Activated naive CD4-positive, alpha-beta T cell treated with anti-CD3 and anti-CD28 coated beads, Interleukin-2, amount 10 ng/mL, durations not matched to agents 7 days and 5 days (primary cell): ENCODE measurements at regions not wholly inside any gene's neighbourhood (a gene's known extent, or its start where the extent isn't known, plus 50 kb on each side); places are given as distances from the start of the nearest gene placed in this dataset.
"Not testable (repeated sequence)": the region's sequence is repeated elsewhere in the genome, so short reads cannot be mapped to it uniquely, and the experiment has no call there.

ENCODE experiments used
- CTCF ChIA-PET: fragments of 350-600 bp; sonication (Branson Sonifier 250); formaldehyde crosslinking; loops from one replicate; lab custom pipeline; 2021; ENCODE audit warnings: antibody characterized with exemption; lab: Charles Lee
- DNase-seq: peaks from one replicate; pipeline ENCODE4 v3.0.0-alpha.2; 2020
- H3K27ac Mint-ChIP-seq: one replicate; pipeline ENCODE4 v1.8.0; 2021; ENCODE audit warnings: mild to moderate bottlenecking, moderate library complexity, mixed read lengths
- H3K27me3 Mint-ChIP-seq: one replicate; pipeline ENCODE4 v1.8.0; 2021; ENCODE audit warnings: mild to moderate bottlenecking, mixed read lengths
- H3K36me3 Mint-ChIP-seq: one replicate; pipeline ENCODE4 v1.8.0; 2021; ENCODE audit warnings: mixed read lengths
- H3K4me1 Mint-ChIP-seq: one replicate; pipeline ENCODE4 v1.8.0; 2021; ENCODE audit warnings: mixed read lengths
- H3K4me3 Mint-ChIP-seq: one replicate; pipeline ENCODE4 v1.8.0; 2021; ENCODE audit warnings: mild to moderate bottlenecking, moderate library complexity, mixed read lengths
- H3K9me3 Mint-ChIP-seq: one replicate; pipeline ENCODE4 v1.8.0; 2021; ENCODE audit warnings: mixed read lengths

DNA sequence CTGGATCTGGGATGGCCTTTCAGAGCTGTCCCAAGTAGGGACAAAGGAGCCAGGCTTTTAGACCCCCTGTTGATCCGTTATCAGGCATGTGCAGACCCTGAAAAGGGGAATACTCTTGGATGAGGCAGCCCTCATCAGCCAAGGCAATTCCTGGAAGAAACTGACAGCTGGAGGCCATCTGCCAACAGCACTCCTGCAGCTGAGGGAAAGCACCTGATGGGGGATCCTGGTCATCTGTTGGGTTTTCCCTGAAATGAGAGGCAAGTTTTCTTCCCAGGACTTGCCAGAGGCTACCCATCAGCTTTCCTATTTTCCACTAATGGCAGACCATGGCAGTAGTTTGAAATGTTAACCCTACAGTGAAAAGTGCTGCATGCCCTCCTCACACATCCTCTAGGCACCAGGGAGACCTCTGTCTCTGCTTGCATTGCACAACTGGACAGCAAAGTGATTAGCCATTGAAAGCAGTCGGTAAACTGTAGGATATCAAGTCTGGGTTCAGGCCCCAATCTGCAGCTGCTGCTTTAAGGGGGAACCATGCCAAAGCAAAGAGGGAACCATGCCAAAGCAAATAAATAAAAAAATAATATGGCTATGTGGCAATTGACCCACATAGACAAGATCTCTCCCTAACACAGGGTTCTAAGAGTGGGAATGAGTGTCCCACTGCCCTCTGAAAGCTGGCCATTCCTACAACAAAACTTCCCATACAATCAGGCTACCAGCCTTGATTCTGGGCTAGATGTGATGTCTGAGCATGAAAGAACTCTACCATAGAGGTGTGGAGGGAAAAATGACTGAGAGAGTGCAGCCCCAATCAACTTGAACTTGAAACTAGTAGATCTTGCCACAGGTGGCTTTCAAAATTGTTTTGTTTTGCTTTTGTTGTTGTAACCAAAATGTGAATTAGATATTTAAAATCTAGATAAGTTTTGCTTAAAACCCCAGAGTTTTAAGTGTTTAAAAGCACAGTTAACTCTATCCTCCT lies 232.0 kb upstream of the STT3B start:
- DNase-seq = no peak
- CTCF ChIA-PET = no interaction called here
- H3K27ac Mint-ChIP-seq = no peak overlapping the region
- no peak overlapping the region for H3K4me3 Mint-ChIP-seq
- peaks cover 3% of the 10 kb centered on the region for H3K36me3 Mint-ChIP-seq
- peaks cover 28% of the 10 kb centered on the region for H3K9me3 Mint-ChIP-seq
- no peaks in the 10 kb centered on the region for H3K27me3 Mint-ChIP-seq
- H3K4me1 Mint-ChIP-seq = no peaks in the 10 kb centered on the region

GRCh38 chr3:31302343-31302742 lies 230.4 kb upstream of the STT3B start:
- DNase-seq = no peak
- H3K27me3 Mint-ChIP-seq = no peaks in the 10 kb centered on the region
- H3K36me3 Mint-ChIP-seq = peaks cover 3% of the 10 kb centered on the region
- H3K4me3 Mint-ChIP-seq = no peak overlapping the region
- H3K9me3 Mint-ChIP-seq = peaks cover 24% of the 10 kb centered on the region
- CTCF ChIA-PET = no interaction called here
- no peaks in the 10 kb centered on the region for H3K4me1 Mint-ChIP-seq
- no peak overlapping the region for H3K27ac Mint-ChIP-seq

- Mint-ChIP-seq H3K36me3 (peaks cover 3% of the 10 kb centered on the region), H3K4me3 (no peak overlapping the region), H3K27ac (no peak overlapping the region), H3K27me3 (no peaks in the 10 kb centered on the region), H3K9me3 (peaks cover 4% of the 10 kb centered on the region), H3K4me1 (peaks cover 9% of the 10 kb centered on the region)
- CTCF ChIA-PET = no interaction called here
- no peak for DNase-seq
Observed at GRCh38 chr3:31305340-31305739, 227.4 kb upstream of the STT3B start.

- no peak for DNase-seq
- CTCF ChIA-PET = no interaction called here
- Mint-ChIP-seq H3K36me3 (peaks cover 3% of the 10 kb centered on the region), H3K4me3 (no peak overlapping the region), H3K27ac (no peak overlapping the region), H3K4me1 (peaks cover 17% of the 10 kb centered on the region), H3K9me3 (peaks cover 6% of the 10 kb centered on the region), H3K27me3 (no peaks in the 10 kb centered on the region)
Observed at GRCh38 chr3:31307131-31307785, 225.5 kb upstream of the STT3B start.

- Mint-ChIP-seq H3K27ac (no peak overlapping the region), H3K9me3 (peaks cover 27% of the 10 kb centered on the region)
Observed at GRCh38 chr3:31311559-31311958, 221.2 kb upstream of the STT3B start.

GRCh38 chr3:31312400-31312799 lies 220.3 kb upstream of the STT3B start:
- Mint-ChIP-seq H3K4me1 (peaks cover 21% of the 10 kb centered on the region), H3K9me3 (peaks cover 32% of the 10 kb centered on the region)

More at GRCh38 chr3:31311559-31311958, 221.2 kb upstream of the STT3B start:
- Mint-ChIP-seq H3K36me3 (peaks cover 12% of the 10 kb centered on the region), H3K4me1 (peaks cover 21% of the 10 kb centered on the region), H3K4me3 (no peak overlapping the region), H3K27me3 (no peaks in the 10 kb centered on the region)
- CTCF ChIA-PET = no interaction called here
- DNase-seq = no peak

GRCh38 chr3:31314258-31314657 lies 218.5 kb upstream of the STT3B start:
- peaks cover 12% of the 10 kb centered on the region for H3K36me3 Mint-ChIP-seq
- CTCF ChIA-PET = no interaction called here

More at GRCh38 chr3:31312400-31312799, 220.3 kb upstream of the STT3B start:
- Mint-ChIP-seq H3K27me3 (no peaks in the 10 kb centered on the region), H3K36me3 (peaks cover 15% of the 10 kb centered on the region), H3K27ac (no peak overlapping the region), H3K4me3 (no peak overlapping the region)
- no peak for DNase-seq
- CTCF ChIA-PET = no interaction called here

GRCh38 chr3:31319332-31319731 lies 213.4 kb upstream of the STT3B start:
- Mint-ChIP-seq H3K4me3 (no peak overlapping the region), H3K27me3 (no peaks in the 10 kb centered on the region), H3K36me3 (peaks cover 12% of the 10 kb centered on the region), H3K9me3 (peaks cover 23% of the 10 kb centered on the region), H3K4me1 (no peaks in the 10 kb centered on the region), H3K27ac (no peak overlapping the region)
- DNase-seq = no peak
- CTCF ChIA-PET = interaction anchor here (1.4 kb wide), 1 partner anchor 21 kb away, joined by 3 read pairs; no protein-coding TSS in a partner anchor

More at GRCh38 chr3:31314258-31314657, 218.5 kb upstream of the STT3B start:
- no peak for DNase-seq
- Mint-ChIP-seq H3K27ac (no peak overlapping the region), H3K9me3 (peaks cover 32% of the 10 kb centered on the region), H3K4me3 (no peak overlapping the region), H3K4me1 (peaks cover 12% of the 10 kb centered on the region), H3K27me3 (no peaks in the 10 kb centered on the region)

DNA sequence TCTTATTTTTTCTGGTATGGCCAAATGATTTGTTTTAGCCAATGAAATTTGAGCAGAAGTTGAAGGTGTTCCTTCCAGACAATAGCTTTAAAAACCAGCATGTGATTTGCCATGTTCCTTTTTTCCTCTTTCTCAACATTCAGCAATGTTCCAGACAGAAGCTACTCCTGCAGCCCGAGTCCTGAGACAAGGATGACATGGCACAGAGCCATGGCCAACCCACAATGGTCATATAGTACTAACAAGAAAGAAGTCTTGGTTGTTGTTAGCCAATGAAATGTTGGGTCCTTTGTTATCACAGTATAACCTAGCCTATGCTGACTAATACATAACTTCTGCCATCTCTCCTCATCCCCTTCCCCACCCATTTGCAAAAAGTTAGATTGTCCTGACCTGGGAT lies 211.1 kb upstream of the STT3B start:
- Mint-ChIP-seq H3K4me1 (no peaks in the 10 kb centered on the region), H3K4me3 (no peak overlapping the region), H3K27ac (no peak overlapping the region), H3K9me3 (peaks cover 7% of the 10 kb centered on the region), H3K27me3 (no peaks in the 10 kb centered on the region), H3K36me3 (peaks cover 2% of the 10 kb centered on the region)
- CTCF ChIA-PET = no interaction called here
- no peak for DNase-seq

DNA sequence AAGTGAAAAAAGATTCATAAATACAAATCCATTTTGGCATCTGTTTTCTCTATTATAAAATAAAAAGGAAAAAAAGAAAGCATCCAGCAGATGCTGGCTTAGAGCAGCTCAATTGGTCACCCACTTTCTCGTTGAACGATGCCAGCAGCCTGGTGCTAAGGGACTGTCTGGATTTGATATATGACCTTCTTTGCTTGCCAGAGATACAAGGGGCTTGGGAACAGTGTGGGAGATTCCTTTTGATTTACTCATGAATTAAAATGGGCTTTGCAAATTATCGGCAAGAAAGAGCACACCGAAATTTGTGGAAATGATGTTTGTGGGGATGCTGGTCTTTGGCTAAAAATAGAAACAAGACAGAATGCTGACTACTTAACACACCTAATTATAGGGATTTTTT lies 210.3 kb upstream of the STT3B start:
- Mint-ChIP-seq H3K27me3 (no peaks in the 10 kb centered on the region), H3K36me3 (no peaks in the 10 kb centered on the region), H3K9me3 (peaks cover 7% of the 10 kb centered on the region), H3K4me3 (no peak overlapping the region), H3K4me1 (no peaks in the 10 kb centered on the region), H3K27ac (no peak overlapping the region)
- CTCF ChIA-PET = no interaction called here
- no peak for DNase-seq

GRCh38 chr3:31327826-31328357 lies 204.8 kb upstream of the STT3B start:
- not testable (repeated sequence) for DNase-seq, H3K27me3 Mint-ChIP-seq, H3K4me3 Mint-ChIP-seq, H3K36me3 Mint-ChIP-seq, H3K4me1 Mint-ChIP-seq, H3K27ac Mint-ChIP-seq
- peaks cover 19% of the 10 kb centered on the region for H3K9me3 Mint-ChIP-seq
- CTCF ChIA-PET = interaction anchor here (1.0 kb wide), 1 partner anchor 20 kb away, joined by 3 read pairs; no protein-coding TSS in a partner anchor

DNA sequence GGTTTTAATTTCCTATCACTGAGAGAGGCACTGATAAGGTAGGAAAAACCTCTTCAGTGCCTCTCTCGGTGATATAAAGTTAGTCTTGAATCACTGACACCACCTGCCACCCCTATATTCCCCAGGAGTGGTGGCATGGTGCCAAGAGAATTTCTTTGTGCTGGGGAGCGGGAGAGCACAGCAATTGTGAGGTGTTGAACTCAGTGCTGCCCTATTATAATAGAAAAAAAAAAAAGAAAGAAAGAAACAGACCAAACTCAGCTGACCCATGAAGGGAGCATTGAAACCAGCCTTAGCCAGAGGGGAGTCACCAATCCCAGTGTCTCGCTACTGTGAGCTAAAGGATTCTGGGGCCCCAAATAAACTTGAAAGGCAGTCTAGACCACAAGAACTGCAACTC lies 201.4 kb upstream of the STT3B start:
- Mint-ChIP-seq H3K4me1 (no peaks in the 10 kb centered on the region), H3K4me3 (no peak overlapping the region), H3K9me3 (peaks cover 23% of the 10 kb centered on the region), H3K36me3 (peaks cover 8% of the 10 kb centered on the region), H3K27me3 (no peaks in the 10 kb centered on the region), H3K27ac (no peak overlapping the region)
- no peak for DNase-seq
- CTCF ChIA-PET = interaction anchor here (0.9 kb wide), 1 partner anchor 12 kb away, joined by 3 read pairs; no protein-coding TSS in a partner anchor

- H3K4me3 Mint-ChIP-seq = no peak overlapping the region
- CTCF ChIA-PET = no interaction called here
- peaks cover 2% of the 10 kb centered on the region for H3K36me3 Mint-ChIP-seq
- no peak overlapping the region for H3K27ac Mint-ChIP-seq
- H3K27me3 Mint-ChIP-seq = peaks cover 4% of the 10 kb centered on the region
- H3K9me3 Mint-ChIP-seq = peaks cover 15% of the 10 kb centered on the region
- no peaks in the 10 kb centered on the region for H3K4me1 Mint-ChIP-seq
- DNase-seq = no peak
Observed at GRCh38 chr3:31341130-31341529, 191.6 kb upstream of the STT3B start.

GRCh38 chr3:31343075-31343474 lies 189.7 kb upstream of the STT3B start:
- Mint-ChIP-seq H3K9me3 (peaks cover 15% of the 10 kb centered on the region), H3K27me3 (peaks cover 4% of the 10 kb centered on the region), H3K4me1 (no peaks in the 10 kb centered on the region), H3K36me3 (peaks cover 2% of the 10 kb centered on the region), H3K27ac (no peak overlapping the region), H3K4me3 (no peak overlapping the region)
- CTCF ChIA-PET = interaction anchor here (0.8 kb wide), 1 partner anchor 12 kb away, joined by 3 read pairs; no protein-coding TSS in a partner anchor
- no peak for DNase-seq
